Endothelial cell of umbilical vein (primary cell): ENCODE measurements at regions not wholly inside any gene's neighbourhood (a gene's known extent, or its start where the extent isn't known, plus 50 kb on each side); places are given as distances from the start of the nearest gene placed in this dataset.

Experiments used
- BruUV-seq: library from RNA; stranded (reverse); fragments of 400-500 nt; replicated peaks from 2 replicates; lab custom pipeline; 2021; lab: Mats Ljungman, UMichigan
- CTCF ChIA-PET: fragments of 300-600, 350-600 bp; sonication (Branson Sonifier 250); formaldehyde crosslinking; loops from one replicate; lab custom pipeline; 2021; ENCODE audit warnings: antibody characterized with exemption, inconsistent platforms; lab: Charles Lee
- POLR2A ChIA-PET: fragments of 300-600, 350-600 bp; sonication (Branson Sonifier 250); formaldehyde crosslinking; loops from one replicate; lab custom pipeline; 2021; ENCODE audit warnings: antibody characterized with exemption, inconsistent platforms; lab: Charles Lee
- DNase-seq: peaks from one replicate; pipeline ENCODE4 v3.0.0-alpha.2; 2011; ENCODE audit warnings: low read depth, low spot score
- FAIRE-seq: peaks from 2 replicates; lab custom pipeline; 2011; peaks lifted over from hg19 to GRCh38; lab: Jason Lieb, UNC
- H2AFZ ChIP-seq: 2 replicates; pipeline ENCODE4 v1.6.0; 2012; ENCODE audit warnings: low read depth, low read length, control low read depth, inconsistent platforms
- H3K27ac ChIP-seq: 2 replicates; pipeline ENCODE4 v1.5.1; 2011; ENCODE audit warnings: low read depth, mild to moderate bottlenecking, control low read depth, low read length, moderate library complexity; ENCODE audit not compliant: insufficient read depth
- H3K27me3 ChIP-seq, 2 experiments: 2 replicates each; pipeline versions ENCODE4 v1.6.0 to v1.6.1; 2011; ENCODE audit warnings: low read length in 2 of 2, mixed read lengths in 1 of 2; ENCODE audit not compliant: control insufficient read depth in 2 of 2, insufficient read depth in 2 of 2
- H3K36me3 ChIP-seq, 2 experiments: 2 replicates in 1 of 2; 3 replicates in 1 of 2; pipeline ENCODE4 v1.5.1; 2011; ENCODE audit warnings: low read length in 2 of 2, mild to moderate bottlenecking in 1 of 2, moderate library complexity in 1 of 2; ENCODE audit not compliant: control insufficient read depth in 2 of 2, insufficient read depth in 2 of 2; ENCODE audit errors: extremely low read depth in 1 of 2
- H3K4me1 ChIP-seq: 3 replicates; pipeline ENCODE4 v1.5.1; 2011; ENCODE audit warnings: mild to moderate bottlenecking, low read length; ENCODE audit not compliant: control insufficient read depth, insufficient read depth; ENCODE audit errors: extremely low read depth
- H3K4me2 ChIP-seq: 2 replicates; pipeline ENCODE4 v1.6.1; 2011; ENCODE audit warnings: low read length, control low read depth, mixed read lengths; ENCODE audit not compliant: insufficient read depth
- H3K4me3 ChIP-seq, 3 experiments: fragments of 200-600 bp in 1 of 3; sonication (generic), shearing (Covaris generic) in 1 of 3; replicated peaks in 1 of 3; 2 replicates each; pipeline ENCODE4 v1.5.1; 2011 to 2016; ENCODE audit warnings: control low read depth in 3 of 3, low read length in 3 of 3, mild to moderate bottlenecking in 2 of 3, inconsistent platforms in 1 of 3, low read depth in 1 of 3, moderate library complexity in 1 of 3; ENCODE audit not compliant: insufficient read depth in 1 of 3
- H3K79me2 ChIP-seq: 2 replicates; pipeline ENCODE4 v1.6.0; 2012; ENCODE audit warnings: low read length, inconsistent platforms; ENCODE audit not compliant: control insufficient read depth, insufficient read depth
- H3K9ac ChIP-seq: replicated peaks from 2 replicates; pipeline ENCODE3; 2011; ENCODE audit warnings: low read length, control low read depth; ENCODE audit not compliant: insufficient read depth; ENCODE audit errors: extremely low read depth
- H3K9me1 ChIP-seq: replicated peaks from 3 replicates; pipeline ENCODE4 v1.6.0; 2011; ENCODE audit warnings: mild to moderate bottlenecking, low read length; ENCODE audit not compliant: control insufficient read depth, insufficient read depth; ENCODE audit errors: extremely low read depth
- H3K9me3 ChIP-seq: replicated peaks from 2 replicates; pipeline ENCODE4 v1.5.1; 2012; ENCODE audit warnings: low read length, inconsistent platforms; ENCODE audit not compliant: control insufficient read depth, insufficient read depth
- H4K20me1 ChIP-seq: replicated peaks from 2 replicates; pipeline ENCODE3; 2011; ENCODE audit warnings: mild to moderate bottlenecking, low read length; ENCODE audit not compliant: control insufficient read depth, insufficient read depth; ENCODE audit errors: extremely low read depth
- EZH2 ChIP-seq: IDR thresholded peaks from 2 replicates; pipeline ENCODE4 v1.6.1; 2012; ENCODE audit warnings: borderline replicate concordance, low read depth, mild to moderate bottlenecking, moderate library complexity, low read length, inconsistent platforms; ENCODE audit not compliant: severe bottlenecking
- FOS ChIP-seq: IDR thresholded peaks from 2 replicates; pipeline ENCODE4 v1.6.1; 2011; ENCODE audit warnings: mild to moderate bottlenecking, low read length, moderate library complexity, borderline replicate concordance; ENCODE audit not compliant: insufficient read depth
- GATA2 ChIP-seq: IDR thresholded peaks from 2 replicates; pipeline ENCODE4 v1.7.0; 2011; ENCODE audit warnings: low read depth, mild to moderate bottlenecking, moderate library complexity, mixed read lengths, low read length; ENCODE audit not compliant: insufficient read length, insufficient read depth
- JUN ChIP-seq: IDR thresholded peaks from 2 replicates; pipeline ENCODE4 v1.6.1; 2011; ENCODE audit warnings: borderline replicate concordance, low read depth; ENCODE audit not compliant: insufficient read length, insufficient read depth
- MYC ChIP-seq: IDR thresholded peaks from one replicate; pipeline ENCODE4 v1.6.1; 2011; ENCODE audit warnings: mild to moderate bottlenecking, low read depth, low read length
- POLR2AphosphoS5 ChIP-seq: IDR thresholded peaks from 2 replicates; pipeline ENCODE4 v1.6.1; 2012; ENCODE audit warnings: low read depth, mild to moderate bottlenecking, control low read depth, low read length, moderate library complexity; ENCODE audit not compliant: insufficient read depth
- dilution Hi-C: fragments of 300-500 bp; cut with MboI; formaldehyde crosslinking; loops from one replicate; pipeline ENCODE4 v1.15.0; 2019; ENCODE audit warnings: low sequenced_read_pairs; ENCODE audit not compliant: extremely low pct_ligation_motif_present
- intact Hi-C: fragments of 100-400 bp; cut with micrococcal nuclease; formaldehyde crosslinking; loops from one replicate; pipeline ENCODE4 v1.10.0; 2022
- TF ChIP-seq, protein P1 (sequence below), 2 donors: IDR thresholded peaks; 1 replicate in 1 of 2; 2 replicates in 1 of 2; pipeline ENCODE4 v1.5.1; 2011; ENCODE audit warnings: low read length in 2 of 2, mild to moderate bottlenecking in 2 of 2, moderate library complexity in 2 of 2, control low read depth in 1 of 2, inconsistent platforms in 1 of 2, low read depth in 1 of 2; ENCODE audit not compliant: insufficient read depth in 1 of 2; ENCODE audit errors: extremely low read depth in 1 of 2
- TF ChIP-seq, protein P2 (sequence below): IDR thresholded peaks from 2 replicates; pipeline ENCODE4 v1.6.1; 2011; ENCODE audit not compliant: insufficient read depth, insufficient read length

DNA sequence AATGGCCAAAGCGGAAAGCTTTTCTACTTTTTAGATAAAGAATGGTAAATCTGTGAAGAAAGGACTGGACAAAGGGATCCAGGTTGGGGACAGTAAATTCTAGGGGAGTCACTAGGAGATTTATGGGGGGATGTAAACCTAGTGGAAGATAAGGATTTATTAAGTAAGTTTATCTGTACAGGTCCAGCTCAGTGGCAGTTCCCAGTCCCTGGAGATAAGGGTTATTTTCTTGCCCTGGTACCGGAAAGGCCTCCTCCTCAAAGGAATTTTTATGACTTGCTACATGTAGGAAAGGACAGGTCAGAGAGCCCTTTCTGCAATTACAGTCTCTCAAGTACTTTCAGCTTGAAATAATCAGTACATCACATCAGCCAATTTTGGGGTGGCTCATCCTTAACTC is 72.6 kb upstream of the BICD1 start:
- Histone ChIP-seq H3K9ac (no peak overlapping the region), H3K9me3 (no peaks in the 10 kb centered on the region), H3K4me2 (no peak overlapping the region), H3K79me2 (no peaks in the 10 kb centered on the region), H3K36me3 (no peaks in the 10 kb centered on the region), H2AFZ (no peak overlapping the region), H4K20me1 (no peaks in the 10 kb centered on the region), H3K4me1 (peaks cover 33% of the 10 kb centered on the region), H3K4me3 (no peak overlapping the region), H3K27me3 (no peaks in the 10 kb centered on the region), H3K9me1 (no peaks in the 10 kb centered on the region), H3K27ac (no peak overlapping the region)
- TF ChIP-seq GATA2, result peak; percentile 77
- peak; percentile 19 for TF ChIP-seq POLR2AphosphoS5
- no peak for TF ChIP-seq FOS
- POLR2A ChIA-PET, result no interaction called here
- CTCF ChIA-PET, result interaction anchor here (1.0 to 2.4 kb wide), 5 partner anchors 10 to 631 kb away, joined by 3 to 6 read pairs (median 5); no protein-coding TSS in a partner anchor
- dilution Hi-C loops (no loop called here), intact Hi-C loops (loop anchor here (10.0 kb wide), 1 partner anchor 159 kb away; no protein-coding TSS in a partner anchor)
- BruUV-seq, result no TSS peak
- FAIRE-seq (peak; percentile 75), DNase-seq (peak; percentile 82)

DNA sequence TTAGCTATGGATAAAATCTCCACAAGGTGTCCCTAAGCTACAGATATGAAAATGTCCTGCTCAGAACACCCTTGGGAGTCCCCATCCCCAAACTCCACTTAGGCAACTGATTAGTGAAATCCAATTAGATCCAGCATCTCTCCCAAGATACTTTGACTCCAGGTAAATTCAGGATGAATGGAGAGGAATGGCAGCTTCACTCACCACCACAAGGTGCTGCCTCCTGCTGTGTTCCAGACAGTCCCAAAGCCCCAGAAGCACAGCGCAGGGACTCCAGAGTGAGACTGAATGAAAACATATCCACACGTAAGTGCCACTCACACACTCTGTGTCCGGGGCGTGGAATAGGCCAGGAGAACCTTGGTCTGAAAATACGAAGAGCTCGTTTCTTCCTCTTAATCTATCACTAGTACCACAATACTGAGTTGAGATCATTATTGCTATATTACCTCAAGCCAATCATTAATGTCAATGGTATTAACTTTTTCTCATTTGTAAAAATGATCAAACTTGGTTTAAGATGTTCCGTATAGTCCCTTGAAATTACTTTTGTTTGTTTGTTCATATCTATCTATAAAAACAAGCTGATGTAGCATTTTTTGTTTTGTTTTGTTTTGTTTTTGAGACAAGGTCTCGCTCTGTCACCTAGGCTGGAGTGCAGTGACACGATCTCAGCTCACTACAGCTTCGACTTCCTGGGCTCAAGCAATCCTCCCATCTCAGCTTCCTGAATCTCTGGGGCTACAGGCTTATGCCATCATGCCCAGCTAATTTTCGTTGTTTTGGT is 70.0 kb upstream of the BICD1 start:
- BruUV-seq, result no TSS peak
- H3K9ac ChIP-seq, result no peak overlapping the region
- DNase-seq (no peak), FAIRE-seq (no peak)
- ChIA-PET POLR2A (no interaction called here), CTCF (interaction anchor here (0.5 to 1.8 kb wide), 5 partner anchors 10 to 275 kb away, joined by 3 to 7 read pairs (median 5); no protein-coding TSS in a partner anchor)
- H4K20me1 ChIP-seq, result no peaks in the 10 kb centered on the region
- H3K9me3 ChIP-seq, result no peaks in the 10 kb centered on the region
- TF ChIP-seq EZH2, result no peak
- TF ChIP-seq GATA2, result no peak
- no peak for TF ChIP-seq POLR2AphosphoS5
- TF ChIP-seq MYC, result no peak
- TF ChIP-seq, protein P1, sequence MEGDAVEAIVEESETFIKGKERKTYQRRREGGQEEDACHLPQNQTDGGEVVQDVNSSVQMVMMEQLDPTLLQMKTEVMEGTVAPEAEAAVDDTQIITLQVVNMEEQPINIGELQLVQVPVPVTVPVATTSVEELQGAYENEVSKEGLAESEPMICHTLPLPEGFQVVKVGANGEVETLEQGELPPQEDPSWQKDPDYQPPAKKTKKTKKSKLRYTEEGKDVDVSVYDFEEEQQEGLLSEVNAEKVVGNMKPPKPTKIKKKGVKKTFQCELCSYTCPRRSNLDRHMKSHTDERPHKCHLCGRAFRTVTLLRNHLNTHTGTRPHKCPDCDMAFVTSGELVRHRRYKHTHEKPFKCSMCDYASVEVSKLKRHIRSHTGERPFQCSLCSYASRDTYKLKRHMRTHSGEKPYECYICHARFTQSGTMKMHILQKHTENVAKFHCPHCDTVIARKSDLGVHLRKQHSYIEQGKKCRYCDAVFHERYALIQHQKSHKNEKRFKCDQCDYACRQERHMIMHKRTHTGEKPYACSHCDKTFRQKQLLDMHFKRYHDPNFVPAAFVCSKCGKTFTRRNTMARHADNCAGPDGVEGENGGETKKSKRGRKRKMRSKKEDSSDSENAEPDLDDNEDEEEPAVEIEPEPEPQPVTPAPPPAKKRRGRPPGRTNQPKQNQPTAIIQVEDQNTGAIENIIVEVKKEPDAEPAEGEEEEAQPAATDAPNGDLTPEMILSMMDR (IDR thresholded peaks at IDR 0.05; ENCODE audit: extremely low read depth in 1 of 2, insufficient read depth in 1 of 2, low read depth in 1 of 2, low read length in 2 of 2), result no peak
- TF ChIP-seq JUN, result no peak
- no peak for TF ChIP-seq FOS
- TF ChIP-seq, protein P2, sequence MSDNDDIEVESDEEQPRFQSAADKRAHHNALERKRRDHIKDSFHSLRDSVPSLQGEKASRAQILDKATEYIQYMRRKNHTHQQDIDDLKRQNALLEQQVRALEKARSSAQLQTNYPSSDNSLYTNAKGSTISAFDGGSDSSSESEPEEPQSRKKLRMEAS, result no peak
- no peak overlapping the region for H3K4me3 ChIP-seq
- no peaks in the 10 kb centered on the region for H3K9me1 ChIP-seq
- intact Hi-C loops, result loop anchor here (10.0 kb wide), 1 partner anchor 162 kb away; no protein-coding TSS in a partner anchor
- no peaks in the 10 kb centered on the region for H3K79me2 ChIP-seq
- H3K4me2 ChIP-seq, result no peak overlapping the region
- peaks cover 22% of the 10 kb centered on the region for H3K4me1 ChIP-seq
- H3K27me3 ChIP-seq, result no peaks in the 10 kb centered on the region
- H2AFZ ChIP-seq, result no peak overlapping the region
- dilution Hi-C loops, result no loop called here
- no peak overlapping the region for H3K27ac ChIP-seq
- no peaks in the 10 kb centered on the region for H3K36me3 ChIP-seq
